HG03432 (cell line): ENCODE measurements at regions not wholly inside any gene's neighbourhood (a gene's known extent, or its start where the extent isn't known, plus 50 kb on each side); places are given as distances from the start of the nearest gene placed in this dataset.
"Not testable (repeated sequence)": the region's sequence is repeated elsewhere in the genome, so short reads cannot be mapped to it uniquely, and the experiment has no call there.

Experiments
- ATAC-seq: cut with Tn5 transposase; IDR thresholded peaks from one replicate; pipeline ENCODE4 v1.9.1; 2021; ENCODE audit warnings: mild to moderate bottlenecking, moderate library complexity; ENCODE audit not compliant: unreplicated experiment

DNA sequence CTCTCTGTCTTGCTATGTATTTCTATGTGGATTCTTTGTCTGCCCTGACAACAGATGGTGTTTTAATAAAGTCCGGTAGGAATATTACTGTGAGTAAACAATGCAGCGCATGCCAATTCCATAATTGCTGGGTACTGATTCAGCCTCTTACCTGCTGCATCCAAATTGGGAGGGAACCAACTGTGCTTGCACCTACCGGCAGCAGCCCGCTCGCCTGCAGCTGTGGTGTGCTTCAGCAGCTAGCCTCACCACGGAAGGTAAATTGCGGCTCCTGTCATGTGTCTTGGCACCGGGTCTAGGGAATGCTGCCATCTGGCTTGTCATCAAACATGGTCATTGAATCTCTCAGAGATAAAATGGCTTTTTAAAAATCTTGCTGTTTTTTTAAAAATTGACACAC lies 704.8 kb upstream of the SLC35B3 start:
- ATAC-seq: no peak

- ATAC-seq: no peak
Measured at GRCh38 chr6:9139746-9140145, 704.4 kb upstream of the SLC35B3 start.

- ATAC-seq: no peak
Measured at GRCh38 chr6:9138936-9139335, 703.6 kb upstream of the SLC35B3 start.

GRCh38 chr6:9136141-9136822 lies 700.9 kb upstream of the SLC35B3 start:
- no peak for ATAC-seq

DNA sequence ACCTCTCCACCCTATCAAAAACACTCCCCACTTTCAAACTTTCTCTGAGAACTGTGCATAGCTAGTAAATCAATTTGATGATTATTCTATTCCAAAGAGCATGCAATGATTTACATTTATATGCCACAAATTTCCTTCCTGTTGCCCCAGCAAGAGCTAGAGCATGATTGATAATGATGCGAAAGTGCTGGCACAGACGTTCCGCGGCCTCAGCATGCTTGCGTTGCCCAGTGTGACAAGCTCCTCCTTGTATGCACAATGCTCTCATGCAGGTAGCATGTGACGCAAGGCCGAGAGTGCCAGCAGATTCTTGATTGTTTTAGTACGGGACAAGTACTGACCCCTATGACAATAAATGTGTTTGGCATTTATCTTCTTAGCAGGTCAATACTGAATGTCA lies 696.3 kb upstream of the SLC35B3 start:
- ATAC-seq: no peak

DNA sequence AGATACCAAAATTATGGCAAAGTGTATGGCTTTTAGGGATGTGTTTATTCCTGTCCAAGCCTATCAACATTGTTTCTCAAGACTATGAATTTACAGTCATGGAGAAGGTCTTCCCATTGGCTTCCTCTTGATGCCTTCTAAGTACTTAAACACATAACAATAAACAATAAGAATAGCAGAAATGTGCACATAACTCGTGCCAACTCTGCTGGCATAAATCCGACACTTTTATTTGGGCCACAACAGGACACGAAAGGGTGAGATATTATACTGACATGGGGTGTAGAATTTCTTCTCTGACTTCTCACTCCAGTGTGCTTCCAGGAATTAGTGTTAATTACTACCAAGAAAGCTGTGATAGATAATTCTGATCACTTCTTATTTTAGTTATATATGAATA lies 695.9 kb upstream of the SLC35B3 start:
- no peak for ATAC-seq

GRCh38 chr6:9128970-9129369 lies 693.6 kb upstream of the SLC35B3 start:
- ATAC-seq: no peak

DNA sequence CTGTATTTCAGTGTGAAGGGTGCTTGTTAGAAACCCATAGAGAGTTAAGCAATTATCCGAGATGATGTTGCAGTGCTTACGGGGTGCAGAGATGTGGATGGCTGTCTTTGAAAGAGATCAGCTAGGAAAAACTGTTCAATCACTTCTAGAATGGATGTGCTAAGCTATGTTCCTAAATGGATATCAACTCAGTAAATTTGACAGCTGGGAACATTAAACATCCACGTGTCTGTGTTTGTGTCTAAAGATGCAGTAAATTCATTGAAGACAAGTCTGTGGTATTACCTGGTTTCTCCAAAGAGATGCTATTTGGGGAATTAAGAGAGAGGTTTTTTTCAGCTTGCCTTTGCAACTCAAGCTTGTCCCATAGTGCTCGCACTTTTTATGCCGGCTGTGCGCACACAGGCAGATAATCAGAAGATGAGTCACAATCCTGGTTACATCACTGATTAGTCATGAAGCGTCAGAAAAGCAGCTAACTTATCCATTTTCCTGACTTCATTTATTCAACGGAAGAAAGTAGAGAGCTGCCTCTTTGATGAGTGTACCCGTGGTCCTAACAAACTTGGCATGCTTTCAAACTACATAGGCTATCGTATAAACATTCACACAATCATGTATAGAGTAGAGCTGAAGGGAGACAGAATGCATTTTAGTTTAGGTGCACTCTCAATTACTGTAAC lies 691.7 kb upstream of the SLC35B3 start:
- no peak for ATAC-seq

DNA sequence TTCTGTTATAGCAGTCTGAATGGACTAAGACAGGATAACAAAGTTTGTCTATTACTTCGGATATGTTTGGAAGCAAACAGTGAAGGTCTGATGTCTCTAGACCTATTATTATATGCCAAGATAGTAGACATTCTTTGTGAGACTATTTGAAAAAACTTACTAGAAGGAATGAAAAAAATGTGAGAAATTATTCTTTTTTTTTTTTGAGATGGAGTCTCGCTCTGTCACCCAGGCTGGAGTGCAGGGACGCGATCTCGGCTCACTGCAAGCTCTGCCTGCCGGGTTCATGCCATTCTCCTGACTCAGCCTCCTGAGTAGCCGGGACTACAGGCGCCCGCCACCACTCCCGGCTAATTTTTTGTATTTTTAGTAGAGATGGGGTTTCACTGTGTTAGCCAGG lies 690.7 kb upstream of the SLC35B3 start:
- ATAC-seq: not testable (repeated sequence)

DNA sequence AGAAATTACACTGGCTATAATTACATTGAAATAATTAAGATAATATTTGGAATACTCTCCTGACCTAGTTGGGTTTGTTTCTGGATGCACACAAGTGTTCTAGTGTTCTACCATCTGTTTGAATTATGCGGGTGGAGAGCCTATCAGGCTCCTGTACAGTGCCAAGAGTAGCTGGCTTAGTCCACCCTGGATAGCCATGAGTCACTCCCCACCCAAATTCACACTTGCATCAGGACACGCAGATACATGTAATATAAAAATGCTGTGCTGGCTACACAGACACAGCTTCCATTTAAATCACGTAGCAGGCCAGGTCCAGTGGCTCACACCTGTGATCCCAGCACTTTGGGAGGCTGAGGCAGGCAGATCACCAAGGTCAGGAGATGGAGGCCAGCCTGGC lies 686.2 kb upstream of the SLC35B3 start:
- ATAC-seq: no peak

DNA sequence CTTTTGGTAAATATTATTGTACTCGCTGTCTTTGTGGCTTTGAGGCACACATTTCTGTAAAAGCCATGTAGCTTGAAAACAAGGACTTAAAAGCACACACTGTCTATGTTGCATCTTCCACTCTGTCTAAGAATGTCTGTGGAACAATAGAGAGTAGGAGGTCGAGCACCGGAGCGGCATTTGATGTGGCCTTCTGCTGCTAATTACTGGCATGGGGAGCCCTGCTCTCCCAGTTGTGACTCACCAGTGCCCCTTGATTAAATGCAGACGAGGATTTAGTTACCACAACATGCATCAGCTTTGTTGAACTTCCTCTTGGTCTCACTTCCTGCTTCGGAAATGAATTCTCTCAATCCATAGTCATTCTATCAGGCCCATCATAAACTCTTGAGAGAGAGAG lies 680.7 kb upstream of the SLC35B3 start:
- ATAC-seq: no peak

GRCh38 chr6:9112544-9112943 lies 677.2 kb upstream of the SLC35B3 start:
- ATAC-seq: no peak

GRCh38 chr6:9103876-9104521 lies 668.7 kb upstream of the SLC35B3 start:
- no peak for ATAC-seq

GRCh38 chr6:9101920-9102319 lies 666.6 kb upstream of the SLC35B3 start:
- ATAC-seq: no peak

- ATAC-seq: no peak
Measured at GRCh38 chr6:9100869-9101580, 665.7 kb upstream of the SLC35B3 start.

DNA sequence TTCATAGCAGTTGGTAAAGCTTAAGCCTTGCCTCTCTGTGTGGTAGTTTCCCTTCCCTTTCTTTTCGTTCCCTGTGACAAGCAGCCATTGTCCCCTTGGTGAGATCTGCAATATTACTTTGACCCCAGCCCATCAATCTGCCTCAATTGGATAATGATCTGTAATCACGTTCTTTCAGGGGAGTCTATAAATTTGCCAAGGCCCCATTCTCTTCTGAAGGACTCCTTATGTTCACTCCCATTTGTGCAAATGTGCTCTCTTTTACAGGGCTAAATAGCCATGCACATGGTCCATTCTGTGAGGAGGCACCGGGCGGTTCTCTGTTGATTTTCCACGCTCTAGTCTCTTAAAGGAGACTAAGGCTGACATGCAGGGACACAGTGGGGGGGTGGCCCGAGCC lies 660.4 kb upstream of the SLC35B3 start:
- no peak for ATAC-seq

DNA sequence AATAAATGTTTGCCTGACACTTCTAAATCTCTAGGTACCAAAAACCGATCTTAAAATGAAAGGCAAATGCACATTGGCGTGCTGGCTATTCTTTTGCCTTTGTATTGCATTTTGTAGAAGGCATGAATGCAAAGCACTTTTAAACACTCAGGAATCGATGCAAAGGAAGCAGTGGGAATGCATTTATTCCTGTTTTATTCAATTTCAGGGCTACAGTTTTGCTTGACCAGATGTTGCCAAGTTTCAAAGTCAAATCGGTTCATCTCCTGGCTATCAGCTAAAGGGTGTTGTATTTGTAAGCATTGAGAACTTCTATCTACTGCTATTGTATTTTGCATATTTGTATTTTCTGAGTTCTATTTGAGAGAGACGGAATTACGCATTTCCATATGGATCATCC lies 659.8 kb upstream of the SLC35B3 start:
- no peak for ATAC-seq

GRCh38 chr6:9089724-9090123 lies 654.4 kb upstream of the SLC35B3 start:
- ATAC-seq: no peak

- ATAC-seq: no peak
Measured at GRCh38 chr6:9087470-9087869, 652.1 kb upstream of the SLC35B3 start.

GRCh38 chr6:9086331-9086730 lies 651.0 kb upstream of the SLC35B3 start:
- ATAC-seq: no peak

- ATAC-seq: no peak
Measured at GRCh38 chr6:9085709-9086070, 650.3 kb upstream of the SLC35B3 start.
